Activated CD4-positive, alpha-beta T cell treated with anti-CD3 and anti-CD28 coated beads for 36 hours (primary cell): ENCODE measurements at regions not wholly inside any gene's neighbourhood (a gene's known extent, or its start where the extent isn't known, plus 50 kb on each side); places are given as distances from the start of the nearest gene placed in this dataset.
"Not testable (repeated sequence)": the region's sequence is repeated elsewhere in the genome, so short reads cannot be mapped to it uniquely, and the experiment has no call there.

ENCODE experiments used
- ATAC-seq: fragments of 200-7000 bp; cut with Tn5 transposase; one replicate; pipeline ENCODE4 v1.10.0; 2021; ENCODE audit warnings: mild to moderate bottlenecking, moderate library complexity
- CTCF ChIA-PET: fragments of 350-600 bp; sonication (Branson Sonifier 250); formaldehyde crosslinking; loops from one replicate; lab custom pipeline; 2021; ENCODE audit warnings: antibody characterized with exemption; lab: Charles Lee
- POLR2A ChIA-PET: fragments of 350-600 bp; sonication (Branson Sonifier 250); formaldehyde crosslinking; loops from one replicate; lab custom pipeline; 2021; ENCODE audit warnings: antibody characterized with exemption, inconsistent platforms; lab: Charles Lee
- DNase-seq: peaks from one replicate; pipeline ENCODE4 v3.0.0-alpha.2; 2020
- H3K27ac Mint-ChIP-seq: one replicate; pipeline ENCODE4 v1.8.0; 2021; ENCODE audit warnings: mixed read lengths
- H3K27me3 Mint-ChIP-seq: one replicate; pipeline ENCODE4 v1.8.0; 2021; ENCODE audit warnings: mixed read lengths
- H3K36me3 Mint-ChIP-seq: one replicate; pipeline ENCODE4 v1.8.0; 2021; ENCODE audit warnings: low read depth, mixed read lengths
- H3K4me1 Mint-ChIP-seq: one replicate; pipeline ENCODE4 v1.8.0; 2021; ENCODE audit warnings: mixed read lengths
- H3K4me3 Mint-ChIP-seq: one replicate; pipeline ENCODE4 v1.8.0; 2021; ENCODE audit warnings: mild to moderate bottlenecking, moderate library complexity, mixed read lengths
- H3K9me3 Mint-ChIP-seq: one replicate; pipeline ENCODE4 v1.8.0; 2021; ENCODE audit warnings: low read depth, mixed read lengths
- intact Hi-C, 2 experiments: fragments of 100-400 bp; cut with DNase I in 1 of 2; cut with micrococcal nuclease in 1 of 2; formaldehyde crosslinking; loops; one replicate each; pipeline versions ENCODE4 v1.14.2 to v1.15.1; 2022 to 2024; cut with DNase I, micrococcal nuclease

DNA sequence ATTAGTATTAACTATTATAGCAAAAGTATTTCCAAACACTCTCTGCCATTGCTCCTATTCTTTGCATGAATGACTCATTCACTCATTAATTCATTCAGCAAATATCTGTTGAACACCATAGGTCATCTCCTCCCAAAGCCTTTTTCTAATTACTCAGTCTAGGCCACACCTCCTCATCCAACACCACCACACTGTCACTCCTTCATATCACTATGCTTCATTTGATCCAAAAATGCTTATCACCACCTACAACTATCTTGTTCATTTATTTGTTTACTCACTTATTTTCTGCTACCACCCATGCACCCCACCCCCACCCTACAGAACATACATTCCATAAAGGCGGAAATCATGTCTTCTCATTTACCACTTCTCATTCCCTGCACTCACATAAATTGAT is 94.4 kb upstream of the TNFSF4 start:
- ChIA-PET POLR2A (no interaction called here), CTCF (no interaction called here)

DNA sequence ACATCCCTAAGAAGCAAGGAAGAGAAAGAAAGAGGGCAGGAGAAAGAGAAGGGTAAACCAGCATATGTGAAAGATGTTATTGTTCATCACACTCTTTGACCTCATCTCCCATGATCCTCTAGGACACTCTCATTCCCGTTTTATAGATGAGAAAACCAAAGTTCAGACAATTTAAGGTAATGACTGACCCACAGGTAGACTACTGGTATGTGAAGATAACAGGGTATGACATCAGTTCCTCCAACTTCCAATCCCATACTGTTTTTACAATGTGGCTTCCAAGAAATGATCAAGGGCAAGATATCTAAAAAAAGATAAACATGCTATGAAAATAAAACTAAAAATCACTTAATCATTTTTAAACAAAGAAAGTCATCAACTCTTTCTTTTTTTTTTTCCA is 95.2 kb upstream of the TNFSF4 start:
- Mint-ChIP-seq H3K4me3 (no peak overlapping the region), H3K27me3 (peaks cover 2% of the 10 kb centered on the region), H3K36me3 (no peaks in the 10 kb centered on the region), H3K27ac (no peak overlapping the region), H3K4me1 (peaks cover 21% of the 10 kb centered on the region), H3K9me3 (no peaks in the 10 kb centered on the region)
- intact Hi-C loops: no loop called here
- ATAC-seq (no peak), DNase-seq (no peak)
- ChIA-PET CTCF (interaction anchor here (1.4 kb wide), 1 partner anchor 21 kb away, joined by 5 read pairs; no protein-coding TSS in a partner anchor), POLR2A (no interaction called here)

More for the DNA sequence above, 94.4 kb upstream of the TNFSF4 start:
- Mint-ChIP-seq H3K27ac (no peak overlapping the region), H3K27me3 (peaks cover 2% of the 10 kb centered on the region), H3K4me3 (no peak overlapping the region), H3K4me1 (peaks cover 27% of the 10 kb centered on the region), H3K36me3 (no peaks in the 10 kb centered on the region), H3K9me3 (no peaks in the 10 kb centered on the region)
- DNase-seq (no peak), ATAC-seq (no peak)
- intact Hi-C loops: no loop called here

DNA sequence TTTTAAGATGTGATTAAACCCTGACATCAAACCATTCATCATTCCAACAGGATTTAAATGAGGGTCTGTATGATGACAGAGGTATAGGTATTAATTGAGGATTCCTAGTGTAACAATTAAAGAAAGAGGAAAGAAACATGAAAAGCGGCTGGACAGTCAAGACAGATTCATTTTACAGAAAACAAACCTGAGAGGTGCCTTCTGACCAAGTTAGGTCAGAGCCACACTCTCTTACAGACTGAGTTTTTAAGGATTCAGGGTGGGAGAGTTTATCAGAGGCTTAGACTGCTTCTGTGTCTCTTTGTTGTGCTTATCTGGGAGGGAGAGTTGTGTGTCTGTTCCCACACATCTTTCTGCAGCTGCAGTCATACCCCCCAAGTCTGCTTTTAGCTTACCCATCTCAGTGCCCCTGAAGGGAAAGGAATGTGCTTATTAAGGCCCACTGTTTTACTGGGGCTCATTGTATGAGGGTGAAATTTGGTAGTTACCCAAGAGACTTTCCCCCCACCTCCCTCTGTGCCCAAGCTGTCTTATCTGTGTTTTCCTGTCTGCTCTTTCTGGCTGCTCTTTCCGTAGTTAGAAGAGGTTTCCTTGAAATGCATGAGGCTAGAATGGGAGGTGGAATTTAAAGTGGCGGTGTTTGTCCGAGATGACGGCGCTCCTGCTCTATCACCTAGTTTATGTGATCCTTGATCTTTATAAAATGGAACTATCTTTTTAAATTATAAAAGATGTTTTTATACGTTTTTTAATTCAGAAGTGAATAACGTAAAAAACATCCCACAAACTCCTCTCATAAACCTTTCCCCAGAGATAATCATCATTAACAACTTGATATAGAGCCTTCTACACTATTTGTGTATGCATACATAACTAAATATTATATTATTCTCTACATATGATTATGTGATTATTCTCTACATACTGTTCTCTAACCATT is 96.0 kb upstream of the TNFSF4 start:
- Mint-ChIP-seq H3K27me3 (peaks cover 2% of the 10 kb centered on the region), H3K36me3 (no peaks in the 10 kb centered on the region), H3K4me3 (no peak overlapping the region), H3K9me3 (peaks cover 2% of the 10 kb centered on the region), H3K27ac (no peak overlapping the region), H3K4me1 (peaks cover 13% of the 10 kb centered on the region)
- ChIA-PET POLR2A (no interaction called here), CTCF (interaction anchor here (1.4 kb wide), 1 partner anchor 20 kb away, joined by 5 read pairs; no protein-coding TSS in a partner anchor)
- intact Hi-C loops: no loop called here
- no peak for ATAC-seq
- DNase-seq: no peak

DNA sequence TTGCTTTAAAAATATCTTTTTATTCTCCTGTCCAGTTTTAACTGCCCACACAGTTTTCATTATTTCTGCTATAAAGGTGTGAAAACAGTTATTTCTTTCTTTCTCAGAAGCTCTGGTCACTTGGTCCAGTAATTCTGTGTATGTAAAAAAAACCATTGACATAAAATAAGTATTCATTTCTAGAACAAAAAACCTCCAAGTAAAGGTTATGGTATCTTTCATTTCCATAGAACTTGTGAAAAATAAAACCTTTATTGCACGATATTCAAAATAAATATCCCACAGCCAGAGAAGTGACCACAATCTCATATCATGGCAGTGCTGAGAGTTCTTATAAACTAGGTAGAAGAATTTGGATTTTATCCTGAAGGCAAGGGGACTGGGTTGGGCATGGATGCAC is 96.9 kb upstream of the TNFSF4 start:
- no peak overlapping the region for H3K4me3 Mint-ChIP-seq
- peaks cover 2% of the 10 kb centered on the region for H3K27me3 Mint-ChIP-seq
- ATAC-seq (no peak), DNase-seq (no peak)
- peaks cover 6% of the 10 kb centered on the region for H3K9me3 Mint-ChIP-seq
- H3K27ac Mint-ChIP-seq: no peak overlapping the region
- no peaks in the 10 kb centered on the region for H3K36me3 Mint-ChIP-seq
- H3K4me1 Mint-ChIP-seq: peaks cover 8% of the 10 kb centered on the region
- ChIA-PET CTCF (no interaction called here), POLR2A (no interaction called here)
- intact Hi-C loops: no loop called here

DNA sequence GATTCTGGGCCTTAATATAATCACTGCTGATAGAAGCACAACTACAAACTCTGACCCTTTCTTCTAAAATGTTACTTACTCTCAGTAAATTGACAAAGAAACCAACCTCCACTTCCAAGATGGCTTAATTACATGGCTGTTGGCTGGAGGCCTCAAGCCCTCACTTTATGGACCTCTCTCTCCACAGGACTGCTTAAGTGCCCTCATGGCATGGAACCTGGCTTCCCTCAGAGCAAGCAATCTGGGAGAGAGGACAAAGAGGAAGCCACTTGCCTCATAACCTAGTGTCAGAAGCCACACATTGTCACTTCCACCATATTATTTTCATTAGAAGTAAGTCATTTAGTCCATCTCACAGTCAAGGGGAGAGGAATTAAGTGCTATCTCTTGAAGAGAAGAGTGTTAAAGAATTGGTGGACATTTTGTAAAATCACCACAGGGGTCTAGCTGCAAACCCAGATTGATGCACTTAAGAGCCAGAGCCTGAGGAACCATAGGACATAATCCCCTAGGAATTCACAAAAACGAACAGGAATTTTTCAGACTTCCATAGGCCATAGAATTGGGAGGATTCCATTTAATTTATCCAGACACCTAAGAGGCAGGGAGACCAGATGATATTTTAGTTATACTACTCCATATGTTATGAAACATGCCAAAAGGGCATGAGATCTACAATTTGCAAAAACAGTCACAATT is 97.5 kb upstream of the TNFSF4 start:
- ChIA-PET CTCF (interaction anchor here (0.7 kb wide), 1 partner anchor 269 kb away, joined by 3 read pairs; no protein-coding TSS in a partner anchor), POLR2A (no interaction called here)
- peaks cover 8% of the 10 kb centered on the region for H3K4me1 Mint-ChIP-seq
- H3K27ac Mint-ChIP-seq: no peak overlapping the region
- DNase-seq (no peak), ATAC-seq (no peak)
- H3K36me3 Mint-ChIP-seq: no peaks in the 10 kb centered on the region
- peaks cover 2% of the 10 kb centered on the region for H3K27me3 Mint-ChIP-seq
- peaks cover 10% of the 10 kb centered on the region for H3K9me3 Mint-ChIP-seq
- no peak overlapping the region for H3K4me3 Mint-ChIP-seq
- intact Hi-C loops: no loop called here

DNA sequence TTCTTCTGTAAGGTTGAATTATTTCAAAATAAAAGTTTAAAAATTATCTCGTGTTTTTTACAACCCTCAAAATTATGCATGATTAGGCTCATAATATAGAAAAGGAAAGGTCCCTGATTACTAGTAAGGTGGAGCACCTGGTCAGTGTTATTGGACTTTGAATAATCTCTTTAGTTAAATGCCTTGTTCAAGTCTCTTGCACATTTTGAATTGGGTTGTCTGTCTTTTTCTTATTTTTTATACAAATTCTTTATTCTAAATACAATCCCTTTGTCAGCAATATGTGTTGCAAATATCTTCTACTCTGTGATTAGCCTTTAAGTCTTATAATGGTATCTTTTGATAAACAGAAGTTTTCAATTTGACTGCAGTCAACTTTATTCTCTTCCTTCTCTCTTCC is 100.7 kb upstream of the TNFSF4 start:
- Mint-ChIP-seq H3K4me3 (no peak overlapping the region), H3K27ac (no peak overlapping the region), H3K4me1 (no peaks in the 10 kb centered on the region), H3K9me3 (peaks cover 19% of the 10 kb centered on the region), H3K36me3 (no peaks in the 10 kb centered on the region), H3K27me3 (no peaks in the 10 kb centered on the region)
- POLR2A ChIA-PET: no interaction called here
- CTCF ChIA-PET: no interaction called here
- DNase-seq (no peak), ATAC-seq (no peak)
- intact Hi-C loops: no loop called here

DNA sequence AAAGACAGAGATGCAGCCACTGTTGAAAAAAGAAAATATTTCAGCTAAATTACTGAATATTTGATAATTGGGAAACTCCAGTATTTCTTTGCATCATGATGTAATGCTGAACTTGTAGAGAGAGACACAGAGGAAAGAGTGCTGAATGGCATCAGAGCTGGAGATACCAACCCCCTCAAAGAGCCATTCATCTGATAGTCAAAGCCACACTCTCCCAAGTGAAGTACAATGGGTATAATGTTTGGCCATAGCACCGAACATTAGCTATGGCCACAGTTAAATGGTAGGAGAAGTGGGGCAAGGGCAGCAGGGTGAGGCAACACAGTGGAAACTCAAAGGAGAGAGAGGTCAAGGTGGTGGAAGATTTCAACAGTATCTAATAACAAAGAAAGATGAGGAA is 107.5 kb upstream of the TNFSF4 start:
- H3K36me3 Mint-ChIP-seq: peaks cover 2% of the 10 kb centered on the region
- CTCF ChIA-PET: interaction anchor here (0.6 kb wide), 1 partner anchor 1084 kb away, joined by 3 read pairs; no protein-coding TSS in a partner anchor
- H3K4me3 Mint-ChIP-seq: no peak overlapping the region
- no peaks in the 10 kb centered on the region for H3K27me3 Mint-ChIP-seq
- no peak overlapping the region for H3K27ac Mint-ChIP-seq
- DNase-seq (no peak), ATAC-seq (no peak)
- H3K9me3 Mint-ChIP-seq: peaks cover 9% of the 10 kb centered on the region
- intact Hi-C loops: no loop called here
- POLR2A ChIA-PET: no interaction called here
- no peaks in the 10 kb centered on the region for H3K4me1 Mint-ChIP-seq

DNA sequence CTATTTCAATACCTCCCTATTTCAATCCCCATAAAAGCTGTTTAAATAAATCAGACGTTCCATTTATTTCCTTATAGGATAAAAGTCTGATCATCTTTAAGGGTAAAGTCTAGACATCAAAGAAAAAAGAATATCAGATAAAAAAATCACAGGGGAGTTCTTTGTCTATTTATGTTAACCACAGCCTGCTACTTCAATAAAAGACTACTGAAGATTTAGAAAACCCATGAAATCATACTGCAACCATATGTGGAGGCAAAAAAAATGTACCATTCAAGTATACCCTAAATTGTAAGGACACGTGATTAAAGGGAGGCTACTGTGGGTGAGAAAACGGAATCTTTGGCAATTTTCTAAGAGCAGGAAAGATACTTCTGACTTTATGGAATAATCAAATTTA is 108.2 kb upstream of the TNFSF4 start:
- ChIA-PET POLR2A (no interaction called here), CTCF (interaction anchor here (1.1 kb wide), 1 partner anchor 60 kb away, joined by 3 read pairs; no protein-coding TSS in a partner anchor)

DNA sequence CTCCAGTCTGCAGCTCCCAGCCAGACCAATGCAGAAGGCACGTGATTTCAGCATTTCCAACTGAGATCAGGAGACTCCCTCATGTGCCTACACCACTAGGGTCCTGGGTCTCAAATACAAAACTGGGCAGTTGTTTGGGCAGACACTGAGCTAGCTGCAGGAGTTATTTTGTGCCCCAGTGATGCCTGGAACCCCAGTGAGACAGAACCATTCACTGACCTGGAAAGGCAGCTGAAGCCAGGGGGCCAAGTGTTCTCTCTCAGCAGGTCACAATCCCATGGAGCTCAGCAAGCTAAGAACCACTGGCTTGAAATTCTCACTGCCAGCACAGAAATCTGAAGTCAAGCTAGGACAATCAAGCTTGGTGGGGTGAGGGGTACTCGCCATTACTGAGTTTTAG is 111.7 kb upstream of the TNFSF4 start:
- Mint-ChIP-seq H3K4me3 (no peak overlapping the region), H3K36me3 (peaks cover 10% of the 10 kb centered on the region), H3K27me3 (no peaks in the 10 kb centered on the region), H3K4me1 (no peaks in the 10 kb centered on the region), H3K9me3 (peaks cover 4% of the 10 kb centered on the region), H3K27ac (no peak overlapping the region)
- intact Hi-C loops: no loop called here
- ATAC-seq (no peak), DNase-seq (no peak)
- ChIA-PET POLR2A (interaction anchor here (0.6 kb wide), 1 partner anchor 129 kb away, joined by 3 read pairs; no protein-coding TSS in a partner anchor), CTCF (interaction anchor here (0.8 kb wide), 1 partner anchor 51 kb away, joined by 4 read pairs; no protein-coding TSS in a partner anchor)

More for the DNA sequence above, 108.2 kb upstream of the TNFSF4 start:
- Mint-ChIP-seq H3K4me3 (no peak overlapping the region), H3K9me3 (peaks cover 5% of the 10 kb centered on the region), H3K27ac (no peak overlapping the region), H3K36me3 (peaks cover 2% of the 10 kb centered on the region), H3K4me1 (no peaks in the 10 kb centered on the region), H3K27me3 (no peaks in the 10 kb centered on the region)
- DNase-seq (no peak), ATAC-seq (no peak)
- intact Hi-C loops: no loop called here

DNA sequence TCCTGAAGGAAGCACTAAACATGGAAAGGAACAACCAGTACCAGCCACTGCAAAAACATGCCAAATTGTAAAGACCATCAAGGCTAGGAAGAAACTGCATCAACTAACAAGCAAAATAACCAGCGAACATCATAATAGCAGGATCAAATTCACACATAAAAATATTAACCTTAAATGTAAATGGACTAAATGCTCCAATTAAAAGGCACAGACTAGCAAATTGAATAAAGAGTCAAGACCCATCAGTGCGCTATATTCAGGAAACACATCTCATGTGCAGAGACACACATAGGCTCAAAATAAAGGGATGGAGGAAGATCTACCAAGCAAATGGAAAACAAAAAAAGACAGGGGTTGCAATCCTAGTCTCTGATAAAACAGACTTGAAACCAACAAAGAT is 117.2 kb upstream of the TNFSF4 start:
- DNase-seq, H3K27me3 Mint-ChIP-seq, intact Hi-C loops, CTCF ChIA-PET, H3K27ac Mint-ChIP-seq, H3K4me3 Mint-ChIP-seq, POLR2A ChIA-PET, H3K4me1 Mint-ChIP-seq, ATAC-seq: not testable (repeated sequence)
- H3K36me3 Mint-ChIP-seq: peaks cover 16% of the 10 kb centered on the region
- H3K9me3 Mint-ChIP-seq: peaks cover 11% of the 10 kb centered on the region

DNA sequence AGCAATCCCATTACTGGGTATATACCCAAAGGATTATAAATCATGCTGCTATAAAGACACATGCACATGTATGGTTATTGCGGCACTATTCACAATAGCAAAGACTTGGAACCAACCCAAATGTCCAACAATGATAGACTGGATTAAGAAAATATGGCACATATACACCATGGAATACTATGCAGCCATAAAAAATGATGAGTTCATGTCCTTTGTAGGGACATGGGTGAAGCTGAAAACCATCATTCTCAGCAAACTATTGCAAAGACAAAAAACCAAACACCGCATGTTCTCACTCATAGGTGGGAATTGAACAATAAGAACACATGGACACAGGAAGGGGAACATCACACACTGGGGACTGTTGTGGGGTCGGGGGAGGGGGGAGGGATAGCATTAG is 120.9 kb upstream of the TNFSF4 start:
- H3K27ac Mint-ChIP-seq, CTCF ChIA-PET, H3K9me3 Mint-ChIP-seq, H3K27me3 Mint-ChIP-seq, POLR2A ChIA-PET, ATAC-seq, DNase-seq, intact Hi-C loops, H3K4me3 Mint-ChIP-seq: not testable (repeated sequence)
- H3K4me1 Mint-ChIP-seq: peaks cover 22% of the 10 kb centered on the region
- peaks cover 11% of the 10 kb centered on the region for H3K36me3 Mint-ChIP-seq
